Fibroblast of pulmonary artery (primary cell): ENCODE measurements at regions not wholly inside any gene's neighbourhood (a gene's known extent, or its start where the extent isn't known, plus 50 kb on each side); places are given as distances from the start of the nearest gene placed in this dataset.

ENCODE experiments used
- DNase-seq: peaks from one replicate; pipeline ENCODE4 v3.0.0-alpha.2; 2010; ENCODE audit warnings: low read depth
- H3K4me3 ChIP-seq: replicated peaks from 2 replicates; pipeline ENCODE4 v1.5.1; 2011; ENCODE audit warnings: low read depth, mild to moderate bottlenecking, control low read depth, low read length, moderate library complexity
- CTCF ChIP-seq: IDR thresholded peaks from 2 replicates; pipeline ENCODE4 v1.5.1; 2011; ENCODE audit warnings: mild to moderate bottlenecking, control low read depth, low read length, inconsistent platforms; ENCODE audit errors: missing control alignments

- no peak for DNase-seq
- TF ChIP-seq CTCF: no peak
- H3K4me3 ChIP-seq: no peak overlapping the region
Observed at GRCh38 chr16:60564588-60564987, 1471.7 kb downstream of the CDH8 start.

DNA sequence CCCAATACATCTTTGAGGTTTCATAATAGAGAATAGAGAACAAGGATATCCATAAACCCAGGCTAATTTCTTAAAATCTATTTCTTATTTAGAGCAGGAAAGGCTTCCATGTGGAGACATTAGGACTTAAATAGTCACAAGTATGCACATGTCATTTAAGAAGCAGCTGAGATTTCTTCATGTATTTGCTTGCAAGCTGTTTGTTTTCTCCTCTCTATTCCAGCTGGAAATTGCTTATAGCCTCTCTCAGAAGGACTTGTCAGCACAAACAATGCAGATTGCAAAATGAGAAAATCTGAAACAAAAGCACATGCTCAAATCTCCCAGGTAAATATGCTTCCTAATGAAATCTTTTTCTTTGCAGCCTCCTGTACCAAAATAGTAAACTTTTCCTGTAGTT lies 1473.1 kb downstream of the CDH8 start:
- H3K4me3 ChIP-seq: no peak overlapping the region
- no peak for TF ChIP-seq CTCF
- DNase-seq: no peak

- no peak for DNase-seq
Observed at GRCh38 chr16:60558936-60559335, 1477.3 kb downstream of the CDH8 start.

DNA sequence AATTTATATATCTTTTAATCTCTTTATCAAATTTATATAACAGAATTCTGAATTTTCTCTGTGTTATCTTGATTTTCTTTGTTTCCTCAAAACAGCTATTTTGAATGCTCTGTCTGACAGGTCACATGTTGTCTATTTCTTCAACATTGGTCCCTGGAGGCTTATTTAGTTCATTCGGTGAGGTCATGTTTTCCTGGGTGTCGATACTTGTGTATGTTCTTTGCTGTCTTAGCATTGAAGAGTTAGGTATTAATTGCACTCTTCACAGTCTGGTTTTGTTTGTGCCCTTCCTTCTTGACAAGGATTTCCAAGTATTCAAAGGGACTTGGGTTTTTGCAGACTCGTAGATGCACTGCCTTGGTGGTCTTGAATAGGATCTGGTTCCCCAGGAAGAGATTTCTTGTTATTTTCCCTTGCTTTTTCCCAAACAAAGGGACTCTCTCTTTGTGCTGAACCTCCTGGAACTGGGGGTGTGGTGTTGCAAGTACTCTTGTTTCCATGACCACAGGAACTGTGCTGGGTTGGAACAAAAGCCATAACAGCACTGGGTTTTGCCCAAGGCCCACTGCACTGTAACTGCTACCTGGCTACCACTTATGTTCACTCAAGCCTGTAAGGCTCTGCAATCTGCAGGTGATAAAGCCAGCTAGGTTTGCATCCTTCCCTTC lies 1483.0 kb downstream of the CDH8 start:
- no peak for TF ChIP-seq CTCF
- DNase-seq: no peak
- H3K4me3 ChIP-seq: no peak overlapping the region

More at GRCh38 chr16:60558936-60559335, 1477.3 kb downstream of the CDH8 start:
- TF ChIP-seq CTCF: no peak
- no peak overlapping the region for H3K4me3 ChIP-seq

GRCh38 chr16:60541535-60541934 lies 1494.7 kb downstream of the CDH8 start:
- no peak overlapping the region for H3K4me3 ChIP-seq
- no peak for DNase-seq
- no peak for TF ChIP-seq CTCF

GRCh38 chr16:60510941-60511340 lies 1525.3 kb downstream of the CDH8 start:
- DNase-seq: no peak
- H3K4me3 ChIP-seq: no peak overlapping the region
- no peak for TF ChIP-seq CTCF

DNA sequence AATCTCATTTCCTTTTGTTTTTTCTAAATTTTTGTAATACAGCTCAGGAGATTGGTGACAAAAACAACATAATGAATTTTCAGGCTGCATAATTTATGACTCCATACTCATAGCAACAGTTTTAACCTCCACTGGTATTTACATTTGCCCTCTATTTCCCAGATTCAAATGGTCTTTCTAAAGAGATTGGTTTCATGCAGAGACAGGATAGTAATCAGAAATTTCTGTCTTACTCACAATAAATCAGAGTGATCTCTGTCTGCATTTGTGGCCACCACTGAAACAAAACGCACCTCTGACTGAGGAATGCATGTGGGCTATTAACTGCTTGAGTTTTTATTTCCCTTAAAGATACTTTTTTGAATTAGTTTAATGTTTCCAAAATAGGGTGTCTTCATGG lies 1526.0 kb downstream of the CDH8 start:
- DNase-seq: no peak

More for the DNA sequence above, 1526.0 kb downstream of the CDH8 start:
- no peak overlapping the region for H3K4me3 ChIP-seq
- no peak for TF ChIP-seq CTCF
